ENCODE measurements at regions not wholly inside any gene's neighbourhood (a gene's known extent, or its start where the extent isn't known, plus 50 kb on each side); places are given as distances from the start of the nearest gene placed in this dataset.

DNA sequence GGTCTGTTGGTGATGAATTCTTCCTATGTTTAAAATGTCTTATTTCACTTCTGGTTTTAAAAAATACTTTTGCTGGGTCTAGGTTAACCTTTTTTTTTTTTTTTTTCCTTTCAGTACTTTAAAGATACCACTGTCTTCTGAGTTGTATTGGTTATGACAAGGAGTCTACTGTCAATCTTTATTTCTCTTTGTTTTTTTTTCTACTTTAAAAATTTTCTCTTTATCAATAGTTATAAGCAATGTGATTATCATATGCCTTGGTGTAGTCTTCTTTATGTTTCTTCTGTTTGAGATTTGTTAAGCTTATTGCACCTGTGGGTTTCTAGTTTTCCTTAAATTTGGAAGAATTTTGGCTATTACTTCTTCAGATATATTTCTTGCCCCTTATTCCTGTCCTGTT lies 125.6 kb upstream of the SPRY4 start:
- RAD21 ChIA-PET (ENCODE audit: unreplicated experiment), result no interaction called here
- Histone ChIP-seq H4K20me1 (ENCODE audit: control insufficient read depth, insufficient read depth) (no peaks in the 10 kb centered on the region), H3K27me3 (replicated peaks in 1 of 2; ENCODE audit: control insufficient read depth in 2 of 2, insufficient read depth in 2 of 2, low read length in 1 of 2) (no peaks in the 10 kb centered on the region), H3K9ac (ENCODE audit: control insufficient read depth, insufficient read depth, low read length) (no peak overlapping the region), H2AFZ (ENCODE audit: control insufficient read depth, low read depth, low read length) (no peak overlapping the region), H3K4me2 (ENCODE audit: control insufficient read depth, insufficient read depth) (no peak overlapping the region), H3K79me2 (ENCODE audit: control insufficient read depth, insufficient read depth, low read length) (no peaks in the 10 kb centered on the region), H3K4me3 (no peak overlapping the region), H3K4me1 (ENCODE audit: control insufficient read depth, insufficient read depth, low read length) (no peaks in the 10 kb centered on the region), H3K36me3 (ENCODE audit: control insufficient read depth in 2 of 2, insufficient read depth in 2 of 2, low read length in 1 of 2) (no peaks in the 10 kb centered on the region), H3K9me3 (replicated peaks; ENCODE audit: control insufficient read depth, insufficient read depth, low read length) (no peaks in the 10 kb centered on the region), H3K27ac (ENCODE audit: control insufficient read depth, insufficient read depth) (no peak overlapping the region)
- intact Hi-C loops (cut with micrococcal nuclease; ENCODE audit: unreplicated experiment) (no loop called here), in situ Hi-C loops (cut with MboI) (no loop called here)
- POLR2A ChIA-PET, result no interaction called here
- DNase-seq (ENCODE audit: low read depth, low spot score) (no peak), ATAC-seq (no peak), FAIRE-seq (no peak)
- TF ChIP-seq RUNX3 (IDR thresholded peaks at IDR 0.05; ENCODE audit: low read length) (no peak), YY1 (IDR thresholded peaks at IDR 0.05; ENCODE audit: low read depth, low read length) (no peak)
- TF ChIP-seq, protein P1, sequence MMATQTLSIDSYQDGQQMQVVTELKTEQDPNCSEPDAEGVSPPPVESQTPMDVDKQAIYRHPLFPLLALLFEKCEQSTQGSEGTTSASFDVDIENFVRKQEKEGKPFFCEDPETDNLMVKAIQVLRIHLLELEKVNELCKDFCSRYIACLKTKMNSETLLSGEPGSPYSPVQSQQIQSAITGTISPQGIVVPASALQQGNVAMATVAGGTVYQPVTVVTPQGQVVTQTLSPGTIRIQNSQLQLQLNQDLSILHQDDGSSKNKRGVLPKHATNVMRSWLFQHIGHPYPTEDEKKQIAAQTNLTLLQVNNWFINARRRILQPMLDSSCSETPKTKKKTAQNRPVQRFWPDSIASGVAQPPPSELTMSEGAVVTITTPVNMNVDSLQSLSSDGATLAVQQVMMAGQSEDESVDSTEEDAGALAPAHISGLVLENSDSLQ (IDR thresholded peaks at IDR 0.05), result no peak
- TF ChIP-seq, protein P2, sequence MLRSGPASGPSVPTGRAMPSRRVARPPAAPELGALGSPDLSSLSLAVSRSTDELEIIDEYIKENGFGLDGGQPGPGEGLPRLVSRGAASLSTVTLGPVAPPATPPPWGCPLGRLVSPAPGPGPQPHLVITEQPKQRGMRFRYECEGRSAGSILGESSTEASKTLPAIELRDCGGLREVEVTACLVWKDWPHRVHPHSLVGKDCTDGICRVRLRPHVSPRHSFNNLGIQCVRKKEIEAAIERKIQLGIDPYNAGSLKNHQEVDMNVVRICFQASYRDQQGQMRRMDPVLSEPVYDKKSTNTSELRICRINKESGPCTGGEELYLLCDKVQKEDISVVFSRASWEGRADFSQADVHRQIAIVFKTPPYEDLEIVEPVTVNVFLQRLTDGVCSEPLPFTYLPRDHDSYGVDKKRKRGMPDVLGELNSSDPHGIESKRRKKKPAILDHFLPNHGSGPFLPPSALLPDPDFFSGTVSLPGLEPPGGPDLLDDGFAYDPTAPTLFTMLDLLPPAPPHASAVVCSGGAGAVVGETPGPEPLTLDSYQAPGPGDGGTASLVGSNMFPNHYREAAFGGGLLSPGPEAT (IDR thresholded peaks at IDR 0.05; ENCODE audit: low read depth), result no peak
- TF ChIP-seq, protein P3, sequence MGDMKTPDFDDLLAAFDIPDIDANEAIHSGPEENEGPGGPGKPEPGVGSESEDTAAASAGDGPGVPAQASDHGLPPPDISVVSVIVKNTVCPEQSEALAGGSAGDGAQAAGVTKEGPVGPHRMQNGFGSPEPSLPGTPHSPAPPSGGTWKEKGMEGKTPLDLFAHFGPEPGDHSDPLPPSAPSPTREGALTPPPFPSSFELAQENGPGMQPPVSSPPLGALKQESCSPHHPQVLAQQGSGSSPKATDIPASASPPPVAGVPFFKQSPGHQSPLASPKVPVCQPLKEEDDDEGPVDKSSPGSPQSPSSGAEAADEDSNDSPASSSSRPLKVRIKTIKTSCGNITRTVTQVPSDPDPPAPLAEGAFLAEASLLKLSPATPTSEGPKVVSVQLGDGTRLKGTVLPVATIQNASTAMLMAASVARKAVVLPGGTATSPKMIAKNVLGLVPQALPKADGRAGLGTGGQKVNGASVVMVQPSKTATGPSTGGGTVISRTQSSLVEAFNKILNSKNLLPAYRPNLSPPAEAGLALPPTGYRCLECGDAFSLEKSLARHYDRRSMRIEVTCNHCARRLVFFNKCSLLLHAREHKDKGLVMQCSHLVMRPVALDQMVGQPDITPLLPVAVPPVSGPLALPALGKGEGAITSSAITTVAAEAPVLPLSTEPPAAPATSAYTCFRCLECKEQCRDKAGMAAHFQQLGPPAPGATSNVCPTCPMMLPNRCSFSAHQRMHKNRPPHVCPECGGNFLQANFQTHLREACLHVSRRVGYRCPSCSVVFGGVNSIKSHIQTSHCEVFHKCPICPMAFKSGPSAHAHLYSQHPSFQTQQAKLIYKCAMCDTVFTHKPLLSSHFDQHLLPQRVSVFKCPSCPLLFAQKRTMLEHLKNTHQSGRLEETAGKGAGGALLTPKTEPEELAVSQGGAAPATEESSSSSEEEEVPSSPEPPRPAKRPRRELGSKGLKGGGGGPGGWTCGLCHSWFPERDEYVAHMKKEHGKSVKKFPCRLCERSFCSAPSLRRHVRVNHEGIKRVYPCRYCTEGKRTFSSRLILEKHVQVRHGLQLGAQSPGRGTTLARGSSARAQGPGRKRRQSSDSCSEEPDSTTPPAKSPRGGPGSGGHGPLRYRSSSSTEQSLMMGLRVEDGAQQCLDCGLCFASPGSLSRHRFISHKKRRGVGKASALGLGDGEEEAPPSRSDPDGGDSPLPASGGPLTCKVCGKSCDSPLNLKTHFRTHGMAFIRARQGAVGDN (IDR thresholded peaks at IDR 0.05), result no peak
- SMC1A ChIA-PET (ENCODE audit: uncharacterized antibody, unreplicated experiment), result no interaction called here
- CTCF ChIA-PET, result no interaction called here
- BruUV-seq (replicated peaks), result no TSS peak

All from GM12878 (cell line).